NCI-H187 treated with DMSO at 0.1 percent for 48 hours (cell line): ENCODE measurements at regions not wholly inside any gene's neighbourhood (a gene's known extent, or its start where the extent isn't known, plus 50 kb on each side); places are given as distances from the start of the nearest gene placed in this dataset.

Source experiments
- DNase-seq: peaks from one replicate; lab custom pipeline; 2025; lab: John Stamatoyannopoulos, UW

GRCh38 chr15:29554531-29554930 lies 267.7 kb downstream of the TJP1 start:
- DNase-seq: no peak

DNA sequence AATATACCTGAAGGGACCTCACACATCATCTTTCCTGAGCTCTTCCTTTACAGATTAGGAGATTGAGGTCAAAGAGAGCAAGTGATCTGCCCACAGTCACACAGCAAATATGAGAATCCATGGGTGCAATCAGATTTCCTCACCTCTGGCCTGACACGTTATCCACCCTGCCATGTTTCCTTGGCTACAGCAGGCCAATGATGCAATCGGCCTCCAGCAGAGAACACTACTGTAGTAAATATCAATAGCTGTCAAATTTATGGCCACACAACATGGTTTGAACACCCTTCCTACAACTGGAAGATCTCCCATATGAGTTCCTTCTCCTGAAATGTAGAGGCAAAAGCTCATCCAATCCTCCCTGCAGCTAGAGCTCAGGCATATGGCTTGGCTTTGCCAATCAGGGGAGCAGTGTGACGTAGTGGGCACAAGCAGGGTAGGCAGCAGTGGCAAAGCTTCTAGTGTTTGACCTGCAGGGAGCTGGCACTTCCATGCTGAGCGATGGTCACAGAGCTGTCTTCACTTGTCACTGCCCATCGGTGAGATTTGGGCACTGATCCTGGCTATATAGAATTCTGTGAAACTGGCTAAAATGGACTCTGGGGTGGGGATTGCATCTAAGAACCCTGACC lies 271.3 kb downstream of the TJP1 start:
- DNase-seq: no peak

DNA sequence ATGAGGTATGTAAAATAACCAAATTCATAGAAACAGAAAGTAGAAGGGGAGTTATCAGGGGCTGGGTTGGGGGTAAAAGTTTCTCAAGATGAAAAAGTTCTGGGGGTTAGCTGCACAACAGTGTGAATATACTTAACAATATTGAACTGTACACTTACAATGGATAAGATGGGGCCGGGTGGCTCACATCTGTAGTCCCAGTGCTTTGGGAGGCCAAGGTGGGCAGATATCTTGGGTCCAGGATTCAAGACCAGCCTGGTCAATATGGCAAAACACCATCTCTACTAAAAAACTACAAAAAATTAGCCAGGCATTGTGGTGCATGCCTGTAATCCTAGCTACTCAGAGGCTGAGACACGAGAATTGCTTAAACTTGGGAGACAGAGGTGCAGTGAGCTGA lies 274.3 kb downstream of the TJP1 start:
- DNase-seq: no peak

DNA sequence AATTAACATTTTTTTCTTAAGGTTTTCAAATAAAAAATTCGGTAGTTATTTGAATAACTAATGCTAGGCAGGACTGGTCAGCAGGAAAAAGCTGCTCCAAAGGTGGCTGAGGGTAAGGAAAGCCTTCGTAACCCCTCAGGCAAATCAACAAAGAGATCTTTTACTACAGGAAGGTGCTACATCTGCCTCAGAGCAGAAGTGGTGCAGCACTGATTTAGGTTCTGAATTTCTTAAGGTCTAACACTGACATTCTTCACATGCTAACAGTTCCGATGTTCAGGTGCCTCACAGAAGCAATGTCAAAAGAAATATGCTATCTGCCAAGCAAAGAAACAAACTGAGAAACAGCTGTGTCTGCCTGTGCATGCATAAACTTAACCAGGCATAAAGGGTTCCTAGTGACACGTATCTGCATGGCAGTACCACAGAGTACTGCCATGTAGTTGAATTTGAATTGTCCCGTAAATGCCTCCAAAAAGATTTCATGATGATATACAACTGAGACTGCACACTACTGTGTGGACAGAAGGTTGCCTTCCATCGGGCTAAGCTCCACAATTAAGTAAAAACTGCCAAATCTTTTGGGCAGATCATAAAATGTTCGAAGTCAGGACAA lies 275.0 kb upstream of the NSMCE3 start:
- no peak for DNase-seq

DNA sequence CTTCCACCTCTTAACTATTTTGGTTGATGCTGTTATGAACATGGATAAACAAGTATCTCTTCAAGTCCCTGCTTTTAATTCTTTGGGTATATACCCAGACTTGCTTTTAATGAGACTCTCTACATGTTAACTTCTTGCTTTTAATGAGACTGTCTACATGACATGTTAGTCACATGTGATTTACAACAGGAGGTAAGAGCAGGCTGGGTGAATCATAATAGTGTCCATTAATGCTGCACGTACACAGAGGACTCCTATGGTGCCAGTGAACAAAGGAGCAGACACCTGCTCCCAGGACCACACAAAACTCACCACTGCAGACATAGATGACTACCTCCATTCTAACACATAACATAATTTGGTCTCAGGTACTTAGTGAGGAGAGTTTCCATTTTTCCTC lies 273.4 kb upstream of the NSMCE3 start:
- no peak for DNase-seq

- no peak for DNase-seq
Observed at GRCh38 chr15:29541309-29541708, 271.7 kb upstream of the NSMCE3 start.

GRCh38 chr15:29540479-29540878 lies 270.9 kb upstream of the NSMCE3 start:
- no peak for DNase-seq

DNA sequence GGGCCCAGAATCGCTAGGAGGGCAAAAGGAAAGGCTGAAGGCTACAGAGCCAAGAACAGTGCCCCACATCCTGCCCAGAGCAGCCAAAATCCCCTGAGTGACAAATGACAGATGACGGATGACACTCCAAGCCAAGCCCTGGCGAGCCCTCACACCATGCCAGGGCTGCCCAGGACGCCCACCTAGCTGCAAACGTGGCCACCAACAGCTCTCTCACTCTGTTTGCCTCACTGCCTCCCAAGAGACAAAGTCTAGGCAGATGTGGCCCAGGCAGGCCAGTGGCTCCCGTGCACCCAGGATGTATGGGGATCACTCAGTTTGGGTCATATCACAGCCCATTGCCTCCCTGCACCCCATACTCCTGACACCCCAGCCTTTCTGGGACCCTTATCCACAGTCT lies 270.1 kb upstream of the NSMCE3 start:
- DNase-seq: no peak

GRCh38 chr15:29538044-29538443 lies 268.4 kb upstream of the NSMCE3 start:
- DNase-seq: no peak

GRCh38 chr15:29535952-29536351 lies 266.3 kb upstream of the NSMCE3 start:
- no peak for DNase-seq

DNA sequence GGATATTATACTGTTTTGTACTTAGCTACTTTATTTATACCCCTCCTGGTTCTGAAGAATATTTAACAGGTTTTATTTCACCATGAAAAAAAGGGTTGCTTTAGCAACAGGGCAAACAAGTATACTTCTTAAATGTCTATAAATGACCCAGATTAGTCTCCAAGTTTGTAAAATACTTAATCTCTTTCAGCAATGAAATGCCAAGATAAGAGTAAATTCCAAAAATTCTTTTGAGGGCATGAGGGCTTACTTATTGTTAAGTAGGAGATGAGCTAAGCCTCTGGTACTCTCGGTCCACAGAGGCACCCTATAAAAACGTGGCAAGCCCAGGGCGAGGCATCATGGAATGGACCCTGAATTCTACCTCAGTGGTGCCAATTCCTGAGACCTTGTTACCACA lies 264.8 kb upstream of the NSMCE3 start:
- no peak for DNase-seq

DNA sequence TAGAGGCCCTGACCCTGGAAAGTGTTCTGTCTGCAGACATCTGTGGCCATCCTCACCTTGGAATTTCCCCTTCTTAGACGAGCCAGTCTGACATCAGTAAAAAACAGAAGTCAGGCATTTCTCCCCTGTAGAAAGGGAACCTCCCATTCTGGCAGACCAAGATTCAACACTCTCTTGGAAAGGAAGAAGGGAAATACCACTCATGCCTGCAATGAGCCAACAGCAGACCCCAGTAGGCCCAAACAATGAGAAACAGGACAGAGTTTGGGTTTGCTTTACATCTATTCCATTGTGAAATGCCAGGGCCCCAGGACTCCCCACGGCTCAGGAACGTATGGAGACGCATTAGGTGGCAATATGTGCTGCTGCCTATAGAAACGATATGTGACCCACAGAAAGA lies 264.0 kb upstream of the NSMCE3 start:
- no peak for DNase-seq

GRCh38 chr15:29532296-29532695 lies 262.7 kb upstream of the NSMCE3 start:
- no peak for DNase-seq

- DNase-seq: no peak
Observed at GRCh38 chr15:29530966-29531365, 261.3 kb upstream of the NSMCE3 start.

DNA sequence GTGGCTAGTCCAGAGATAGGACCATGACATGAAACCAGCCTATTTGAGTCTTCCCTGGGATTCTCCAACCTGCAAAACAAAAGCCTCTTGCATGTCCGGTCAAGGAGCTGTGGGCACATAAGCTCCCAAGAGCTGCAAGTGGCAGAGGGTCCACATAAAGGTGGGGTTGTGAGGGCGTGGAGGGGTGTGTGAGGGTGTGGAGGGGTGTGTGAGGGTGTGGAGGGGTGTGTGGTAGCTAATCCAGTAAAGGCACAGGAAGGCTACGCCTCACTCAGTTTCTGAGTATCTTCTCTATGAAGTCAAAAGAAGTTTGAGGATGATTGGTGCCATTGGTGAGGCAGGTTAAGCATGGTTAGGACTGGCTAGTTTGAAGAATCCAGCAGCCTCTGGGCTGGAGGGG lies 259.4 kb upstream of the NSMCE3 start:
- no peak for DNase-seq

- DNase-seq: no peak
Observed at GRCh38 chr15:29528276-29528675, 258.7 kb upstream of the NSMCE3 start.

GRCh38 chr15:29526802-29527201 lies 257.2 kb upstream of the NSMCE3 start:
- DNase-seq: no peak

DNA sequence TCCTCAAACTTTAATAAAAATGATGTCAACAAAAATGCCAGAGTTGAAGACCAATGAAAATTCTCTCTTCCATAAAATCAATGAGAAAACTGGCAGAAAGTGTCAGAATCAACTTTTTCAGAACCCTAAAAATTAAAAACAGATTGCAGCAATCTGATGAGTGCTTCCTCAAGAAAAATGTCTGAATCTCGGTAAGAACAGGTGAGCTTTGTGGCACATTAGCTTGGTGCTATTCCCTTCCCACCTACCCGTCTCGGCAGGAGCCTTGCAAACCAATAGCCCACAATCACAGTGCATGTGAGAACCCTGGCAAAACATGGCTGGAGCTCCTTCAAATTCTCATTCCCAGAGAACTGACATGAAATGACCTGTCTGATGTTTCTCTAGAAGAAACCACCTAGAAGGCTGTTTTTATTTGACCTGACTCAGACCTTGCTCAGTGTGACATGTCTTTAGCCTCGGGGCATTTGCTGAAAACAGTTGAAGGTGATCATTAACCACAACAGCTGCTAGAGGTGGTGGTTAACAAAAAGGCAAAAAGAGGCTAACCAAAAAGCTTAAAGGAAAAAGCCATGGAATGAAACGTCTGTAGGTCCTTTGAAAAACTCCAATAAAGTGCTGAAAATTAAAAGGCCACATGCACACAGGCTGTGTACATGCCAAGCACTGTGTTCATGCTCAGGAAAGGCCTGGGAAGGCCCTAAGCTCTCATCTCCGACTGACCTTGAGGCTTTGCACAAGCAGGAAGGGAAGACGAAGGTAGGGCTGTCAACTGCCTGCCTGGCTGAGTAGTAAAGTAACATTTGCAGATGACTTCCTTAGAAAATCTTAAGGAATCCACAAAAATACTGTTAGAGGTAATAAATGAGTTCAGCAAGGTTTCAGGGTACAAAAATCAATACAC lies 253.0 kb upstream of the NSMCE3 start:
- no peak for DNase-seq

DNA sequence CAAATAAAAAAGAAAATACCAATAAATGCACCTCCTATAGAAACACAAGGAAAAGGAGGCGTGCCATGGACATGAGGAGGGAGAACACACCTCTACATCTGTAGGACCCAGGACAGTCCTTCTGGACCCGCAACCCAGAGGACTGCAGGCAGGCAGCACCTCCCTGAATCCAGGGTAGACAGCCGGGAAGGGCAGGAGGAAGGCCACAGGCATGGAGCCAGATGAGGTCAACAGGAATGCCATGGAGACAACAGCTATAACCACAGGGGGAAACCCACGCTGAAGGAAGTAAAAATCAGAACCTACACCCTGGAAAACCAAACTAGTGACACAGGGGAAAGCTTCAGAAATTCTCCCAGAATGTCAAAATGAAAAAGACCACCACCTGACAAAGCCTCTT lies 248.8 kb upstream of the NSMCE3 start:
- DNase-seq: no peak

DNA sequence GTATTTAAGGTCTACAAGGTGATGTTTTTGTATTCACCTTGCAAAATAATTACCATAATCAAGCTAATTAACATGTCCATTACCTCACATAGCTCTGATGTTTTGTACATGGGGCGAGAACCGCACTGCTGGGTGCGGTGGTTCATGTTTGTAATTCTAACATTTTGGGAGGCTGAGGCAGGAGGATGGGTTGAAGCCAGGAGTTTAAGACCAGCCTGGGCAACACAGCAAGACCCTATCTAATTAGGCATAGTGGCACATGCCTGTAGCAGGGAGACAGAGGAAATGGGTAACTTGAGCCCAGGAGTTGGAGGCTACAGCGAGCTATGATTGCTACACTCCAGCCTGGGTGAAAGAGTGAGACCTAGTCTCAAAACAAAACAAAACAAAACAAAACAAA lies 248.2 kb upstream of the NSMCE3 start:
- no peak for DNase-seq

DNA sequence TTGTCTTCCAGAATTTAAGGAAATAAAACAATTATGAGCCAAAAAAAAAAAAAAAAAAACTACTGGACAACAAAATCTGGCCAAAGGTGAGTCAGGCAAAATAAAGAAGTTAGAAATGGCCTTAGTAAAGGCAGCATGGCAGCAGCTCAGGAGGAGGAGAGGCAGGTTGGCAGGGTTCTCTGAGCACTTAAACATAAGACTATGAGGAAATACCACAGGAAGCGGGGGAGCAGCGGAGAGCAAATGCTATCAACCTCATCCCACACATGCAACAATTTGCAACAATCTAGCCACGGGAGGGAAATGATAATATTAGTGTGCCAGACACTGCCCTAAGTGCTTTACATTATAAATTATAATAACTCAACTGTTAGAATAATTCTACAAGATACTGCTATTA lies 247.3 kb upstream of the NSMCE3 start:
- no peak for DNase-seq

DNA sequence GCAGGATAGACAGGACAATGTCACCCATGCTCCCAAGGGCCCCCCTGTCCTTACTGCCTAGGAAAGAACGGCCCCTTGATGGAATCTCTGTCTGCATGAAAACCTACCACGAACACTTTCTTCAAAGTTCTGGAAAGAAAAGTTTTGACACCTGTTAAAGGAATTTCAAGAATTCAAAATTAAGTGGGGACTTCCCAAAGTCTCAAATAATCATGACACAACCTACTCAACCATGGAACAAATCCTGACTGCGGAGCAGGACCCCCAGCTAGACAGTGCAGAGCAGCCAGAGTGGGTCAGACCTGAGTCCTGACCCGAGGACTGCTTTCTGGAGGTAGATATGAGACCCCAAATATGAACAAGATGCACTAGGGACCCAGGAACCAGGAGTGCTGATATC lies 245.3 kb upstream of the NSMCE3 start:
- DNase-seq: no peak

DNA sequence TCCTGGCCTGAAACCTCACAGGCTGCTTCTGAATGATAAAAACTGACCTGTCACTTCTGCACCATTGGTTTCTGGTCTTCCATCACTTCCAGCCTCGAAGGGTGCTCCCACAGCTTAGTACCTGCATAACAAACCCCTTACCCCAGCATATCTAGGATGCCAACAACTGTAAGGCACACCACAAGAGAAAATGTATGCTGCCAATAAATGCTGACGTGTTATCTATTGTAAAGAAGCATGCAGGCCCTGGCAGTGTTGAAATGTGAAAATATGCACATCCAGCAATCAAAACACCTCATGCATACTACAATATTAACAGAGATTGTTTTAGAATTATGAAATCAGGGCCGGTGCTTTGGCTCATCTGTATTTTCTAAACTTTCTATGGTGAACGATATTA lies 242.0 kb upstream of the NSMCE3 start:
- DNase-seq: no peak
